ENCODE measurements at regions not wholly inside any gene's neighbourhood (a gene's known extent, or its start where the extent isn't known, plus 50 kb on each side); places are given as distances from the start of the nearest gene placed in this dataset.

DNA sequence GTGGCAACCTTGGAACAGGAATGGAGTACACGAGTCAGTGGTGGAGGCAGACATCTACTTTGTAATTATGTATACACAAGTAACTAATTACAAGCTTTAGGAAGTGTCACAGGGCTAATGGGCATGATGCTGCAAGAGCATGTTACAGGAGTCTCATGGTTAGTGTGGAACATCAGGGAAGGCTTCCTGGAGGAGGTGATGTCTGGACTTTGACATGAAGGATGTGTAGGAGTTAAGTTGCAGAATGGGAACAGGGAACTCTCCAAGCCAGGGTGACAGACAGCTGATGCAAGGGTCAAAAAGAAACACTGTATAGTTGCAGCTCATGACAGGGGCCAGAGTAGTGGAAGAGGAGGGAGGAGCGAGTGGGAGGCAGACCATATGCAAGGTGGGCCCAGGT lies 483.8 kb upstream of the EEF2KMT start:
- H3K27me3 ChIP-seq (replicated peaks; ENCODE audit: insufficient read depth) = no peaks in the 10 kb centered on the region
- ATAC-seq (ENCODE audit: insufficient number of reproducible peaks, low FRiP score, low read depth) (no peak), DNase-seq (ENCODE audit: low spot score) (no peak)
- TF ChIP-seq, protein P1, sequence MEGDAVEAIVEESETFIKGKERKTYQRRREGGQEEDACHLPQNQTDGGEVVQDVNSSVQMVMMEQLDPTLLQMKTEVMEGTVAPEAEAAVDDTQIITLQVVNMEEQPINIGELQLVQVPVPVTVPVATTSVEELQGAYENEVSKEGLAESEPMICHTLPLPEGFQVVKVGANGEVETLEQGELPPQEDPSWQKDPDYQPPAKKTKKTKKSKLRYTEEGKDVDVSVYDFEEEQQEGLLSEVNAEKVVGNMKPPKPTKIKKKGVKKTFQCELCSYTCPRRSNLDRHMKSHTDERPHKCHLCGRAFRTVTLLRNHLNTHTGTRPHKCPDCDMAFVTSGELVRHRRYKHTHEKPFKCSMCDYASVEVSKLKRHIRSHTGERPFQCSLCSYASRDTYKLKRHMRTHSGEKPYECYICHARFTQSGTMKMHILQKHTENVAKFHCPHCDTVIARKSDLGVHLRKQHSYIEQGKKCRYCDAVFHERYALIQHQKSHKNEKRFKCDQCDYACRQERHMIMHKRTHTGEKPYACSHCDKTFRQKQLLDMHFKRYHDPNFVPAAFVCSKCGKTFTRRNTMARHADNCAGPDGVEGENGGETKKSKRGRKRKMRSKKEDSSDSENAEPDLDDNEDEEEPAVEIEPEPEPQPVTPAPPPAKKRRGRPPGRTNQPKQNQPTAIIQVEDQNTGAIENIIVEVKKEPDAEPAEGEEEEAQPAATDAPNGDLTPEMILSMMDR (IDR thresholded peaks at IDR 0.05) = no peak
- H3K9me3 ChIP-seq = no peaks in the 10 kb centered on the region
- no peaks in the 10 kb centered on the region for H3K36me3 ChIP-seq
- no peak overlapping the region for H3K4me3 ChIP-seq
- H3K27ac ChIP-seq = no peak overlapping the region
- H3K4me1 ChIP-seq (ENCODE audit: control insufficient read depth in 1 of 2, low read depth in 2 of 2) = no peaks in the 10 kb centered on the region

DNA sequence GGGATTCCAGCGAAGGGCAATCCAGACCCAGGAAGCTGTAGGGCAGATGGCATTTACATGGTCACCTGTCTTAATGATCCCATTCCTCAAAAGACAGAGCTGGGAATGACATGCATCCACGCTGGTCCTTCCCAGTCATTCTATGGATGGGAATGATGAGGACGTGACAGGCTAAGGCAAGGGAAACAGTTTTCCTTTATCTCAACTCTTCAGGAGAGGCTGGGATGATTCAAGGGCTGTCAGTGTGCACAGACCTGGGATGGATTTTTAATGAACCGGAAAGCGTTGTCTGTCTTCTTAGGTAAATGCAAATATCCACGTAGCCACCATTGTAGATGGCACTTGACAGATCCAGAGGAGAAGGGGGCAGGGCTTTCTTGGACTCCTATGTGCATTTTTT lies 483.2 kb upstream of the EEF2KMT start:
- ATAC-seq (ENCODE audit: insufficient number of reproducible peaks, low FRiP score, low read depth) (no peak), DNase-seq (ENCODE audit: low spot score) (no peak)
- TF ChIP-seq, protein P1 (IDR thresholded peaks at IDR 0.05) = no peak

DNA sequence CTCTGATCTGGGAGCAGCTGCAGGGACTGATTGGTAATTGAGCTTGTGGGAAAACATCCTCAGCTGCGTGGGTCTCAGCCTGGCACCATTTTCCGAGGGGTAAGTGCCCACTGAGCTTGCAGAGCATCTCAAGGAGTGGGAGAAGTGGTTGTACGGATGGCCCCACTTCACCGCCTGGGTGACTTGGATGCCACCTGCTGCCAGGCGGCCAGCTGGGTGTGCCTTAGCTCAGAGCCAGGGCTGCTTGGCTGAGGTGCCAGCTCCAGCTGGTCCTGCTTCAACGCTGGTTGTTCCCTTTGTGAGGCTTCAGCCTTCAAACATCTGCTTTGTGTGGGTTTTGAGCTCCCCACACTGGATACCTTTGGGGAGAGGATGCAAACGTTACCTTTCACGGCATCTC lies 482.7 kb upstream of the EEF2KMT start:
- H3K36me3 ChIP-seq = no peaks in the 10 kb centered on the region
- H3K9me3 ChIP-seq = no peaks in the 10 kb centered on the region
- no peaks in the 10 kb centered on the region for H3K4me1 ChIP-seq (ENCODE audit: control insufficient read depth in 1 of 2, low read depth in 2 of 2)
- H3K27ac ChIP-seq = no peak overlapping the region
- no peak for DNase-seq (ENCODE audit: low spot score)
- H3K4me3 ChIP-seq = no peak overlapping the region
- H3K27me3 ChIP-seq (replicated peaks; ENCODE audit: insufficient read depth) = no peaks in the 10 kb centered on the region
- TF ChIP-seq, protein P1 (IDR thresholded peaks at IDR 0.05) = no peak
- no peak for ATAC-seq (ENCODE audit: insufficient number of reproducible peaks, low FRiP score, low read depth)

More for the DNA sequence above, 483.2 kb upstream of the EEF2KMT start:
- H3K4me3 ChIP-seq = no peak overlapping the region
- no peaks in the 10 kb centered on the region for H3K27me3 ChIP-seq (replicated peaks; ENCODE audit: insufficient read depth)
- no peaks in the 10 kb centered on the region for H3K36me3 ChIP-seq
- H3K27ac ChIP-seq = no peak overlapping the region
- H3K4me1 ChIP-seq (ENCODE audit: control insufficient read depth in 1 of 2, low read depth in 2 of 2) = no peaks in the 10 kb centered on the region
- H3K9me3 ChIP-seq = no peaks in the 10 kb centered on the region

DNA sequence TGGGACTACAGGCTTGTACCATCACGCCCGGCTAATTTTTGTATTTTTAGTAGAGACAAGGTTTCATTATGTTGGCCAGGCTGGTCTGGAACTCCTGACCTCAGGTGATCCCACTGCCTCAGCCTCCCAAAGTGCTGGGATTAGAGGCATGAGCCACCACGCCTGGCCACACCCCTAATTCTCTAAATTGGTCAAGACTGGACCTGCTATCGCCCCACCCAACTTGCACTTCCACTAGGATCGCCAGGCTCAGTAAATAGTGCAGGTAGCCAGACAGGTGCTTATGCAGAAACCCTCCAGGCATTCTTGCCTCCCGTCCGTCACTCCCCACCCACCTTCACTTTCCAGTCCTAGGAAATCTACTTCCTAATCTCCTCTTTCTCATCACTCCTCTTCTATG lies 481.4 kb upstream of the EEF2KMT start:
- Histone ChIP-seq H3K27ac (no peak overlapping the region), H3K4me3 (no peak overlapping the region), H3K4me1 (ENCODE audit: control insufficient read depth in 1 of 2, low read depth in 2 of 2) (no peaks in the 10 kb centered on the region), H3K9me3 (no peaks in the 10 kb centered on the region), H3K36me3 (no peaks in the 10 kb centered on the region), H3K27me3 (replicated peaks; ENCODE audit: insufficient read depth) (no peaks in the 10 kb centered on the region)
- no peak for DNase-seq (ENCODE audit: low spot score)
- ATAC-seq (ENCODE audit: insufficient number of reproducible peaks, low FRiP score, low read depth) = no peak
- TF ChIP-seq, protein P1 (IDR thresholded peaks at IDR 0.05) = no peak

DNA sequence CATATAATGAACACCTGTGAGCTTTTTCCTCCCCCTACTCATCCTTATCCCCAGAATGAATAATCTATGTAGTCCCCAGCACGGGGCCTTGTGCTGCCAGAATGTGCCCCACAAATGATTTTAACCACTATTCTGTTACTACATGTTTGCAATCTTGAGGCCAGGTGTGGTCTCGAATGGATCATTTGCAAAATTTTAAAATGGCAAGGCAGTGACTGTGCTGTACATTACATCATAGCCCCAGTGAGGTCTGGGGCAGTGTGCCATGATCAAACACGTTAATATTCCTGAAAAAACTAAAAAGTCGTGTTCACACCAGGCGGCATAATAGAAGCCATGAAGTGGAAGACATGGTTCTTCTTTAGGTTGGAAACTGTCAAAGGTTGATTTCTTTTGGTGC lies 479.9 kb upstream of the EEF2KMT start:
- DNase-seq (ENCODE audit: low spot score) (no peak), ATAC-seq (ENCODE audit: insufficient number of reproducible peaks, low FRiP score, low read depth) (no peak)
- Histone ChIP-seq H3K4me1 (ENCODE audit: control insufficient read depth in 1 of 2, low read depth in 2 of 2) (no peaks in the 10 kb centered on the region), H3K4me3 (no peak overlapping the region), H3K9me3 (no peaks in the 10 kb centered on the region), H3K27me3 (replicated peaks; ENCODE audit: insufficient read depth) (no peaks in the 10 kb centered on the region), H3K36me3 (no peaks in the 10 kb centered on the region), H3K27ac (no peak overlapping the region)
- TF ChIP-seq, protein P1 (IDR thresholded peaks at IDR 0.05) = no peak

All from thoracic aorta (tissue), 2 donors.